Psoas muscle (tissue), 7 donors: ENCODE measurements at regions not wholly inside any gene's neighbourhood (a gene's known extent, or its start where the extent isn't known, plus 50 kb on each side); places are given as distances from the start of the nearest gene placed in this dataset.

Experiments
- ATAC-seq, 4 donors: fragments of 200-7000 bp; cut with Tn5 transposase; one replicate each; pipeline ENCODE4 v1.9.1; 2020; ENCODE audit warnings: moderate library complexity in 3 of 4, mild to moderate bottlenecking in 2 of 4
- DNase-seq, 2 donors: peaks; one replicate each; pipeline ENCODE4 v3.0.0-alpha.2; 2020
- H3K27ac ChIP-seq: fragments of 200-600 bp; one replicate; pipeline ENCODE4 v1.8.0; 2022
- H3K27me3 ChIP-seq, 3 donors: fragments of 200-600 bp in 1 of 3; one replicate each; pipeline versions ENCODE4 v1.6.1 to v1.8.0; 2013 to 2022; ENCODE audit warnings: low read length in 2 of 3, mild to moderate bottlenecking in 2 of 3, moderate library complexity in 1 of 3; ENCODE audit not compliant: insufficient read depth in 3 of 3
- H3K36me3 ChIP-seq, 2 donors: fragments of 200-600 bp in 1 of 2; one replicate each; pipeline versions ENCODE4 v1.6.1 to v1.8.0; 2013 to 2022; ENCODE audit warnings: low read depth in 1 of 2, mild to moderate bottlenecking in 1 of 2, moderate library complexity in 1 of 2; ENCODE audit not compliant: insufficient read depth in 1 of 2
- H3K4me1 ChIP-seq: fragments of 200-600 bp; one replicate; pipeline ENCODE4 v1.8.0; 2022
- H3K4me3 ChIP-seq: fragments of 200-600 bp; one replicate; pipeline ENCODE4 v1.8.0; 2022; ENCODE audit warnings: mild to moderate bottlenecking
- H3K9me3 ChIP-seq: fragments of 200-600 bp; one replicate; pipeline ENCODE4 v1.8.0; 2022
- CTCF ChIP-seq: fragments of 200-600 bp; IDR thresholded peaks from one replicate; pipeline ENCODE4 v1.8.0; 2022; ENCODE audit warnings: antibody characterized with exemption
- WGBS, 3 donors: extraction: QIAGEN DNeasy Blood & Tissue Kit; methylation state at CpG; one replicate each; pipeline versions ENCODE4 v1.1.6 to v1.1.7; 2013; 5-methylcytosine and 5-hydroxymethylcytosine counted together
- intact Hi-C, 2 donors: fragments of 100-400 bp; cut with DNase I; formaldehyde crosslinking; loops; one replicate each; pipeline versions ENCODE4 v1.11.0 to v1.14.2; 2022
- donor health status: healthy with polysubstance abuse.
- donor health status: DM: no; HTN: no; CAD: no; lungs with moderate emphysema.
- donor health status: Bipolar disorder and iron deficiency.
- donor health status: healthy.
- donor health status: DM: yes; HTN: yes; CAD: no.
- donor health status: DM: no; HTN: no; CAD: no.
- donor health status: DM: yes; HTN: yes; CAD: no.

- no peaks in the 10 kb centered on the region for H3K4me1 ChIP-seq
- intact Hi-C loops = no loop called here
- H3K9me3 ChIP-seq = no peaks in the 10 kb centered on the region
- H3K4me3 ChIP-seq = no peak overlapping the region
- ATAC-seq (no peak), DNase-seq (no peak)
- no peaks in the 10 kb centered on the region for H3K36me3 ChIP-seq
- no peaks in the 10 kb centered on the region for H3K27me3 ChIP-seq
- H3K27ac ChIP-seq = no peak overlapping the region
- no peak for TF ChIP-seq CTCF
Measured at GRCh38 chr4:115770046-115770543, 656.7 kb upstream of the NDST4 start.

GRCh38 chr4:115769396-115769795 is 656.0 kb upstream of the NDST4 start:
- Histone ChIP-seq H3K4me3 (no peak overlapping the region), H3K9me3 (no peaks in the 10 kb centered on the region), H3K36me3 (no peaks in the 10 kb centered on the region), H3K27ac (no peak overlapping the region), H3K4me1 (no peaks in the 10 kb centered on the region), H3K27me3 (no peaks in the 10 kb centered on the region)
- intact Hi-C loops = no loop called here
- no peak for TF ChIP-seq CTCF
- ATAC-seq (no peak), DNase-seq (no peak)

DNA sequence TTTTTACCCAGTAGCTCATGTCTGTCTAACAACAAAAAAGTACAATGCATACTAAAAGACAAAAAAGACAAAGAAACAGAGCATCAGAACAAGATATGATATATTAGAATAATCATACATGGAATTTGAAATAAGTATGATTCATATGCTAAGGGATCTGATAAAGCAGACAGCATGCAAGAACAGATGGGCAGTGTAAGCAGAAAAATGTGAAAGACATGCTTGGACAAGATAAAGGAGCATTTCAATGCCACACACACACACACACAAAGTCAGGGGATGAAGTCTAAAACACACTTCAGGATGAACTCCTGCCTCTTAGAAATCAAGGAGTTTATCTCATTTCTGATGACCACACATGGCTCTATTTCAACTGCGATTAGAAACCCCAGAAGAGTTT is 649.6 kb upstream of the NDST4 start:
- no peaks in the 10 kb centered on the region for H3K36me3 ChIP-seq
- TF ChIP-seq CTCF = no peak
- H3K27me3 ChIP-seq = no peaks in the 10 kb centered on the region
- ATAC-seq = no peak
- H3K27ac ChIP-seq = no peak overlapping the region
- no peaks in the 10 kb centered on the region for H3K9me3 ChIP-seq
- no peak overlapping the region for H3K4me3 ChIP-seq
- WGBS, 3 donors = 84 to 89% (median 88%) methylated on average over 1 of the region's 1 CpG
- DNase-seq = no peak
- intact Hi-C loops = no loop called here
- no peaks in the 10 kb centered on the region for H3K4me1 ChIP-seq

DNA sequence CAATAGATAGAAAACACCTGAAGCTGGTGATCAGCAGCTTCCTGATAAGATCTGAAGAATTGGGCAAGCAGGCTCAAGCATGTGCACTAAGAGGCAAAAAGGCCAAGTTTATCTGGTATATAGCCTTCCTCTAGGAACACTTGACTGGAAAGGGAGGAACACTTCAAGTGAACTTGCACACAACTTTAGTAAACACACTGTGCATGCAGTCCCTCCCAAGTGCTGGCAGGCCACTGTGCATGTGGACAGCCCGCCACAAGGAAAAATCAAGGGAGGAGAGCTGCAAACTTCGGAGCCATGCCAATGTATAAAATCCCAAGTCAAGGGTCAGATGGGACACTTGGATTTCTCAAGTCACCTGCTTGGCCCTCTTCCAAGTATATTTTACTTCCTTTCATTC is 645.8 kb upstream of the NDST4 start:
- H3K27ac ChIP-seq = no peak overlapping the region
- 80 to 86% (median 82%) methylated on average over 2 of the region's 2 CpGs for WGBS, 3 donors
- no peaks in the 10 kb centered on the region for H3K36me3 ChIP-seq
- DNase-seq (no peak), ATAC-seq (no peak)
- no peaks in the 10 kb centered on the region for H3K27me3 ChIP-seq
- intact Hi-C loops = no loop called here
- no peak for TF ChIP-seq CTCF
- no peaks in the 10 kb centered on the region for H3K4me1 ChIP-seq
- no peak overlapping the region for H3K4me3 ChIP-seq
- no peaks in the 10 kb centered on the region for H3K9me3 ChIP-seq

- Histone ChIP-seq H3K4me1 (no peaks in the 10 kb centered on the region), H3K27ac (no peak overlapping the region), H3K27me3 (no peaks in the 10 kb centered on the region), H3K9me3 (no peaks in the 10 kb centered on the region), H3K36me3 (no peaks in the 10 kb centered on the region), H3K4me3 (no peak overlapping the region)
- no peak for TF ChIP-seq CTCF
- DNase-seq = no peak
- ATAC-seq = no peak
- intact Hi-C loops = no loop called here
Measured at GRCh38 chr4:115749404-115749803, 636.0 kb upstream of the NDST4 start.
